ENCODE measurements at regions not wholly inside any gene's neighbourhood (a gene's known extent, or its start where the extent isn't known, plus 50 kb on each side); places are given as distances from the start of the nearest gene placed in this dataset.

- DNase-seq: no peak
These were observed 501.3 kb upstream of the ARGLU1 start for GRCh38 chr13:107069108-107069776.

- peak; percentile 13 for DNase-seq
These were observed 499.4 kb upstream of the ARGLU1 start for GRCh38 chr13:107067381-107067780.

- no peak for DNase-seq
These were observed 498.4 kb upstream of the ARGLU1 start for GRCh38 chr13:107066355-107066754.

GRCh38 chr13:107065036-107065435 lies 497.1 kb upstream of the ARGLU1 start:
- no peak for DNase-seq

- DNase-seq: no peak
These were observed 489.2 kb upstream of the ARGLU1 start for GRCh38 chr13:107057028-107057631.

GRCh38 chr13:107043021-107043956 lies 475.4 kb upstream of the ARGLU1 start:
- no peak for DNase-seq

- DNase-seq: no peak
These were observed 467.8 kb upstream of the ARGLU1 start for GRCh38 chr13:107035778-107036177.

- no peak for DNase-seq
These were observed 467.2 kb upstream of the ARGLU1 start for GRCh38 chr13:107035186-107035585.

GRCh38 chr13:107034236-107034872 lies 466.4 kb upstream of the ARGLU1 start:
- no peak for DNase-seq

- DNase-seq: no peak
These were observed 463.8 kb upstream of the ARGLU1 start for GRCh38 chr13:107031716-107032115.

GRCh38 chr13:107028751-107029150 lies 460.8 kb upstream of the ARGLU1 start:
- DNase-seq: no peak

GRCh38 chr13:107025991-107026390 lies 458.1 kb upstream of the ARGLU1 start:
- no peak for DNase-seq

- DNase-seq: no peak
These were observed 455.4 kb upstream of the ARGLU1 start for GRCh38 chr13:107023335-107023734.

GRCh38 chr13:107020393-107020792 lies 452.5 kb upstream of the ARGLU1 start:
- no peak for DNase-seq

GRCh38 chr13:107018285-107018684 lies 450.3 kb upstream of the ARGLU1 start:
- no peak for DNase-seq

- no peak for DNase-seq
These were observed 438.7 kb upstream of the ARGLU1 start for GRCh38 chr13:107006661-107007060.

GRCh38 chr13:107005577-107005976 lies 437.6 kb upstream of the ARGLU1 start:
- DNase-seq: no peak

- DNase-seq: no peak
These were observed 436.0 kb upstream of the ARGLU1 start for GRCh38 chr13:107003911-107004310.

GRCh38 chr13:106998664-106999063 lies 430.7 kb upstream of the ARGLU1 start:
- no peak for DNase-seq

GRCh38 chr13:106997696-106998095 lies 429.8 kb upstream of the ARGLU1 start:
- no peak for DNase-seq

- DNase-seq: no peak
These were observed 429.1 kb upstream of the ARGLU1 start for GRCh38 chr13:106996867-106997618.

- no peak for DNase-seq
These were observed 422.7 kb upstream of the ARGLU1 start for GRCh38 chr13:106990594-106990993.

Data from retina (tissue), 1 donor.